Erythroblast (primary cell): ENCODE measurements at regions not wholly inside any gene's neighbourhood (a gene's known extent, or its start where the extent isn't known, plus 50 kb on each side); places are given as distances from the start of the nearest gene placed in this dataset.

Source experiments
- GATA1 ChIP-seq: IDR thresholded peaks from 2 replicates; pipeline ENCODE4 v1.6.1; 2011; ENCODE audit warnings: low read depth, mild to moderate bottlenecking, control low read depth, low read length, moderate library complexity
- POLR2A ChIP-seq: IDR thresholded peaks from 2 replicates; pipeline ENCODE4 v1.6.1; 2011; ENCODE audit warnings: mild to moderate bottlenecking, low read length

- TF ChIP-seq POLR2A (no peak), GATA1 (no peak)
These were observed 582.7 kb downstream of the RERGL start for GRCh38 chr12:17507336-17507735.
